HG03108 (cell line): ENCODE measurements at regions not wholly inside any gene's neighbourhood (a gene's known extent, or its start where the extent isn't known, plus 50 kb on each side); places are given as distances from the start of the nearest gene placed in this dataset.
"Not testable (repeated sequence)": the region's sequence is repeated elsewhere in the genome, so short reads cannot be mapped to it uniquely, and the experiment has no call there.

ENCODE experiments used
- ATAC-seq: cut with Tn5 transposase; IDR thresholded peaks from one replicate; pipeline ENCODE4 v1.9.1; 2021; ENCODE audit warnings: moderate library complexity; ENCODE audit not compliant: unreplicated experiment

DNA sequence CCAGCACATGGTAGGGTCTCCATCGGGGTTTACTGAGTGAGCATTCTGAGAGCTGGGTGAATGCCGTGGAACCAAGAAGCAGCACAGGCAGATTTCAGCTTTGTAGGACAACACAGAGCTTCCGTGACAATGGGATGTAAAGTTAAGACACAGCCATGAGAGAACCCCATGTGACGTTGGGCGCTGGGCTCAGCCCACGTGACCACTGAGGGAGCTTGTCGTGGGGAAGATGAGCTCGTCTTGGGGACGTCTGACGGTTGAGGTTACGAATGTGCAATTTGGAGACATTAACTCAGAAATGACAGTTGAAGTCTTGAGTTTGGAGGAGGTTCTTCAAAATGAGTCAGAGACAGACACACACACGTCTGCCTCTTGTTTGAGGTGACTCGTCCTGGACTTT is 51.5 kb upstream of the MUC20 start:
- ATAC-seq, result not testable (repeated sequence)

- ATAC-seq, result not testable (repeated sequence)
These were observed 52.5 kb upstream of the MUC20 start for GRCh38 chr3:195668131-195668766.

- not testable (repeated sequence) for ATAC-seq
These were observed 55.5 kb upstream of the MUC20 start for GRCh38 chr3:195665311-195665710.

DNA sequence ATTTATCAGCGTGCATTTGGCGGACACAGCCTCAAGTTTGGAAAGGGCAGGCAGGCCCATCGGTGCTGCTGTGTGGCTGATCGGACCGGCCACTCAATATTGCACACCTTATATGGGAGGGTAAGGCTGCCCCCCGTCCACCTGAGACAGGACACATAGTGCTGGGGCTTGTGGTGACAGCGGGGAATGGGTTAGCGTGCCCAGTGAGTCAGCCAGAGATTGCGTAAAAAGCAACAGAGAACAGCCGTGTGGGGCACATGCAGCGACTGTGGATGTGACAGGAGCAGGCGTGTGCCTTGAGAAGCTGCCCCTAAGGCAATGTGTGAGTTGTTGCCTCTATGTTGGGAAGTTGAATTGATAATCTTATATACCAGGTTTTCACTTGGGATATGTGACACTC is 56.6 kb upstream of the MUC20 start:
- ATAC-seq, result not testable (repeated sequence)

GRCh38 chr3:195659136-195659533 is 61.6 kb upstream of the MUC20 start:
- not testable (repeated sequence) for ATAC-seq

GRCh38 chr3:195658381-195659135 is 62.2 kb upstream of the MUC20 start:
- ATAC-seq, result not testable (repeated sequence)

- ATAC-seq, result peak; percentile 83
These were observed 63.1 kb upstream of the MUC20 start for GRCh38 chr3:195657475-195658372.

DNA sequence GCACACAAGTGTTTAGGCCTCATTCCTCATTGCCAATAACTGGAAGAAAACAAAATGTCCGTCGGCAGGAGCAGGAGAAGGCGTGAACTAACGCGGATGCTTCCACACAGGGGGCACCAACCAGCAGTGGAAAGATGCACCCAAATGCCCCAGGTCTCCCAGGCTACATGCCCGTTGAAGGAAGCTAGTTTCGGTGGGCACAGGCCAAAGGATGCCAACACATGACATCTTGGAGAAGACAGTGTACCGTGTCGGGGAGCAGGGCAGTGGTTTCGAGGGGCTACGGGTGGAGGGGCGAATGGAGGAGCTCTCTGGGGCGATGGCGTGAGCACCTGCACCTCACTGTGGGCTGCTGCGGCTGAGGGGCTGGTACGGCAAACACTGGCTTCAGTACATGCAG is 64.7 kb upstream of the MUC20 start:
- ATAC-seq, result not testable (repeated sequence)

GRCh38 chr3:195654746-195655145 is 66.0 kb upstream of the MUC20 start:
- not testable (repeated sequence) for ATAC-seq

DNA sequence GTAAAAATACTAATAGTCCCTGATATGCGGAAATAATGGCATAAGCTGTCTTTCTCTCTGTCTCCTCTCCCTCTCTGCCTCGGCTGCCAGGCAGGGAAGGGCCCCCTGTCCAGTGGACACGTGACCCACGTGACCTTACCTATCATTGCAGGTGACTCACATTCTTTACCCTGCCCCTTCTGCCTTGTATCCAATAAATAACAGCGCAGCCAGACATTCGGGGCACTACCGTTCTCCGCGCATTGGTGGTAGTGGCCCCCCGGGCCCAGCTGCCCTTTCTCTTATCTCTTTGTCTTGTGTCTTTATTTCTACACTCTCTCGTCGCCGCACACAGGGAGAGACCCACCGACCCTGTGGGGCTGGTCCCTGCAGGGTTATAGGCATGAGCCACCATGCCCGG is 66.6 kb upstream of the MUC20 start:
- not testable (repeated sequence) for ATAC-seq

DNA sequence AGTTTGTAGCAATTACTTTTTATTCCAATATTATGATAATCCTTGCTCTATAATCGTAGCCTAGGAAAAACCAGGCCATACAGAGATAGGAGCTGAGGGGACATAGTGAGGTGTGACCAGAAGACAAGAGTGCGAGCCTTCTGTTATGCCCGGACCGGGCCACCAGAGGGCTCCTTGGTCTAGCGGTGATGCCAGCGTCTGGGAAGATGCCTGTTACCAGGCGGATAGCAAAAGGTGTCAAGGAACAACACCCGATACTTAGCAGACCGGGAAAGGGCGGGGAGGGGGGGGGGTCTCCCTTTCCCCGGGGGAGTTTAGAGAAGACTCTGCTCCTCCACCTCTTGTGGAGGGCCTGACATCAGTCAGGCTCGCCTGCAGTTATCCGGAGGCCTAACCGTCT is 67.1 kb upstream of the MUC20 start:
- ATAC-seq, result not testable (repeated sequence)

DNA sequence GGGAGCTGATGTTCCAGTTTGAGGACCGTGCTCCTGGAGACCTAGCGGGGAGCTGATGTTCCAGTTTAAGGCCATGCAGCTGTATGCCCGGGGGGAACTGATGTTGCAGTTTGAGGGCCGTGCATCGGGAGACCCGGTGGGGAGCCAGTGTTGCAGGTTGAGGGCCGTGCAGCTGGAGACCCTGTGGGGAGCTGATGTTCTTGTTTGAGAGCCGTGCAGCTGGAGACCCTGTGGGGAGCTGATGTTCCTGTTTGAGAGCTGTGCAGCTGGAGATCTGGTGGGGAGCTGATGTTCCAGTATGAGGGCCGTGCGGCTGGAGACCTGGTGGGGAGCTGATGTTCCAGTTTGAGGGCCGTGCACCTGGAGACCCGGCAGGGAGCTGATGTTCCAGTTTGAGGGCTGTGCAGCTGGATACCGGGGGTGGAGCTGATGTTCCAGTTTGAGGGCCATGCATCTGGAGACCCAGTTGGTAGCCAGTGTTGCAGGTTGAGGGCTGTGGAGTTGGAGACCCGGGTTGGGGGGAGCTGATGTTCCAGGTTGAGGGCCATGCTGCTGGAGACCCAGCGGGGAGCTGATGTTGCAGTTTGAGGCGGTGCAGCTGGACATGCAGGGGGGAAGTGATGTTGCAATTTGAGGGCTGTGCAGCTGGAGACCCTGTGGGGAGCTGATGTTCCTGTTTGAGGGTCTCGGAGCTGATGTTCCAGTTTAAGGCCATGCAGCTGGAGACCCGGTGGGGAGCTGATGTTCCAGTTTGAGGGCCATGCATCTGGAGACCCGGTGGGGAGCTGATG is 64.4 kb upstream of the APOD start:
- not testable (repeated sequence) for ATAC-seq

- ATAC-seq, result not testable (repeated sequence)
These were observed 62.1 kb upstream of the APOD start for GRCh38 chr3:195645872-195646271.

GRCh38 chr3:195643245-195643644 is 59.5 kb upstream of the APOD start:
- ATAC-seq, result not testable (repeated sequence)

- ATAC-seq, result not testable (repeated sequence)
These were observed 58.6 kb upstream of the APOD start for GRCh38 chr3:195642311-195642710.

DNA sequence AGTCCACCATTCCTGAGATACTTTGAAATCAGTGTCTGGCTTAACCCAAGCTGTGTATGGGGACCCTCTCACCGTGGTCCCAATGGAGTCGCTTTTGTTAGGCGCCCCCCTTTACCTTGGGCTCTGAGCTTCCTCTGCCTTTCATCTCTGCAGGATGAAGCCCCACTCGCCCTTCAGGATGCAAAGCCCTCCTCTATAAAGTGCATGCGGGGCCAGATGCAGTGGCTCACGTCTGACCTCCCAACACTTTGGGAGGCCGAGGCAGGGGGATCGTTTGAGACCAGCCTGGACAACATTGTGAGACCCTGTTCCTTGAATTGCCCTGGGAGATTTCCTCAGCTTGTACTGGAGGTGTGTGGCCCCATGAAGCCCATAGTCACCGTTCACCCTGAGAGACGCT is 54.7 kb upstream of the APOD start:
- not testable (repeated sequence) for ATAC-seq

DNA sequence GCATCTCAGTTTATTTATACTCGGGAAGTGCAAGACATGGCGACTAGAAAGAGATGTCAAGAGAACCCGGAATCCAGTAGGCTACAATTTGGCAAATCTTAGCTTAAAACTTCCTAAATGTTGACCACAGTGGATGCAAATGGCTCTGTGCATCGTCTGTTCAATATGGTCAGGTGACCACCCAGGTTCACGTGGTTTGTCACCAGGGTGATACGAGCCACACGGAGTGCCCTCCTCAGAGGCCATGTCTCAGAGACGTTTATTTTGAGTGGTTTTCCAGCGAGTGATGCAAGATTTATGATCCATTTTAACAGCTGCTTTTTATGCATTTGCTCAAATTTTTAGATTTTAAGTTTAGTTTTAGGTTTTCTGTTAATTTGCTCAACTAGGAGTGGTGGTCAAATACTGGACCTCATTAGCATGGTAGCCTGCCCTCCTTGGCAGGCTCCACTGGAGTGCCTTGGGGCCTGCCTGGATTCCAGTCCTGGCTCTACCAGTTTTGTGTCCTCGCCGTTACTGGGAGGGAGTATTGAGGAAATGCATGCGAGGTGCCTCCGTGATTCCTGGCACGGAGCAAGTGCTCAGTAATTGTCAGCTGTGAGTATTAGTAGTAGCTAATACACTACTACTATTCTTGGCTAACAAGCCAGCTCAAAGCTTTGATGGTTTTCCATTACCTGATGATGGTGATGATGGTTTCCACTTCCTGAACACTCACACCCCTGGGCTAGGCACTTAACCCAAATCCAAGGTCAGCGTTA is 53.9 kb upstream of the APOD start:
- not testable (repeated sequence) for ATAC-seq

DNA sequence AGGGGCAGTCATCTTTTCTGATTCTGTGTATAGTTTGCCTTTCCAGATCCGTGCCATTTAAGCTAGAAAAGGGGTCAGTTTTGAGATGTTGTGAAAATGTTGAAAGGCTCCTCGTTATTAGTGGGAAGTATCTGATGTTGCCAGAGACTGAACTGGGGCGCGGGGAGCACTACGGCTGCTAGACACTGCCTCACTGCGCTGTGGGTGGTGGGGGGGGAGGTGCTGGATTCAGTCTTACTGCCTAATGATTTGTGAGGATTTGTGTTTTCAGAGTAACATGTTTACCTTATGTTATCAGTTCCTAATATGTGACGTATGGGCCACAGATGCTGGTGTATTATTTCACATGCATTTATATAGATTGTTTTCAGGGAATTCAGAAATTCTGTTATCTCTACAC is 53.3 kb upstream of the APOD start:
- ATAC-seq, result not testable (repeated sequence)

- not testable (repeated sequence) for ATAC-seq
These were observed 52.4 kb upstream of the APOD start for GRCh38 chr3:195635898-195636685.
